ENCODE measurements at regions not wholly inside any gene's neighbourhood (a gene's known extent, or its start where the extent isn't known, plus 50 kb on each side); places are given as distances from the start of the nearest gene placed in this dataset.
A peak's percentile ranks its signal among the peaks of the same experiment; 100 is the strongest.

- BruUV-seq (replicated peaks) = no TSS peak
- peaks cover 2% of the 10 kb centered on the region for H3K27me3 Mint-ChIP-seq (ENCODE audit: insufficient read depth, unreplicated experiment)
- ChIA-PET POLR2A (no interaction called here), CTCF (no interaction called here)
- H3K4me3 Mint-ChIP-seq (ENCODE audit: unreplicated experiment) = no peak overlapping the region
- Histone ChIP-seq H3K36me3 (ENCODE audit: control insufficient read depth, insufficient read depth, low read length) (no peaks in the 10 kb centered on the region), H3K4me1 (no peaks in the 10 kb centered on the region), H3K27me3 (replicated peaks; ENCODE audit: control insufficient read depth, insufficient read depth, low read length) (no peaks in the 10 kb centered on the region), H3K9me3 (no peaks in the 10 kb centered on the region), H3K4me3 (ENCODE audit: low read depth, low read length) (no peak overlapping the region)
- H3K36me3 Mint-ChIP-seq (ENCODE audit: insufficient read depth, unreplicated experiment) = no peaks in the 10 kb centered on the region
- H3K4me1 Mint-ChIP-seq (ENCODE audit: low read depth, unreplicated experiment) = no peaks in the 10 kb centered on the region
- no peaks in the 10 kb centered on the region for H3K9me3 Mint-ChIP-seq (ENCODE audit: unreplicated experiment)
- no peak for DNase-seq
- TF ChIP-seq CTCF (IDR thresholded peaks at IDR 0.05; ENCODE audit: insufficient read depth in 1 of 2, low read depth in 1 of 2, low read length in 1 of 2, severe bottlenecking in 1 of 2, unreplicated experiment in 1 of 2) = no peak
- H3K27ac Mint-ChIP-seq (ENCODE audit: unreplicated experiment) = no peak overlapping the region
- intact Hi-C loops (cut with micrococcal nuclease; ENCODE audit: unreplicated experiment) = loop anchor here (10.0 kb wide), 2 partner anchors 129 to 641 kb away; no protein-coding TSS in a partner anchor
Observed at GRCh38 chr5:113804264-113804663, 290.8 kb downstream of the YTHDC2 start.

GRCh38 chr5:113804943-113805342, 291.4 kb downstream of the YTHDC2 start:
- no TSS peak for BruUV-seq (replicated peaks)
- no peak for TF ChIP-seq CTCF (IDR thresholded peaks at IDR 0.05; ENCODE audit: insufficient read depth in 1 of 2, low read depth in 1 of 2, low read length in 1 of 2, severe bottlenecking in 1 of 2, unreplicated experiment in 1 of 2)
- no peaks in the 10 kb centered on the region for H3K36me3 Mint-ChIP-seq (ENCODE audit: insufficient read depth, unreplicated experiment)
- Histone ChIP-seq H3K4me3 (ENCODE audit: low read depth, low read length) (no peak overlapping the region), H3K36me3 (ENCODE audit: control insufficient read depth, insufficient read depth, low read length) (no peaks in the 10 kb centered on the region), H3K27me3 (replicated peaks; ENCODE audit: control insufficient read depth, insufficient read depth, low read length) (no peaks in the 10 kb centered on the region), H3K9me3 (no peaks in the 10 kb centered on the region), H3K4me1 (no peaks in the 10 kb centered on the region)
- DNase-seq = no peak
- peaks cover 5% of the 10 kb centered on the region for H3K27me3 Mint-ChIP-seq (ENCODE audit: insufficient read depth, unreplicated experiment)
- intact Hi-C loops (cut with micrococcal nuclease; ENCODE audit: unreplicated experiment) = loop anchor here (5.0 to 10.0 kb wide), 3 partner anchors 130 to 640 kb away; no protein-coding TSS in a partner anchor
- no peak overlapping the region for H3K4me3 Mint-ChIP-seq (ENCODE audit: unreplicated experiment)
- POLR2A ChIA-PET = no interaction called here
- no peaks in the 10 kb centered on the region for H3K4me1 Mint-ChIP-seq (ENCODE audit: low read depth, unreplicated experiment)
- CTCF ChIA-PET = no interaction called here
- no peak overlapping the region for H3K27ac Mint-ChIP-seq (ENCODE audit: unreplicated experiment)
- no peaks in the 10 kb centered on the region for H3K9me3 Mint-ChIP-seq (ENCODE audit: unreplicated experiment)

DNA sequence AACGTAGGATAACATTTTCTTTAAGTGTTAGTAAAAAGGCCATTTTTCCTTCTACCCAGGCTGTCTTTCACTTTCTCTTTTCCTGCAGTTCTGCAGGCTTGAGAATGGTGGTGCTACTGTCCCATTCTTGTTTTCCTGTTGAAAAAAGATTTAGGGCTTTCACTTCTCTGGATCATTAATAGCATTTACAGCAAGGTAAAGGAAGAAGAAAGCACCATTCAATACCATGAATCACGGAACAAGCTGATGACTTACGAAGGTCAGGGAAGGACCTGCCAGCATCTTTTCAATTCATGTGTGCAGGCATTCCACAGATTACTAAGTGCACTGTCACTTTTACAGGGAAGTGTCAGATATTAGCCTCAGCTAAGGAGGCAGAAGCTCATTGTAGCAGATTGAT, 292.8 kb downstream of the YTHDC2 start:
- Mint-ChIP-seq H3K27ac (ENCODE audit: unreplicated experiment) (no peak overlapping the region), H3K36me3 (ENCODE audit: insufficient read depth, unreplicated experiment) (no peaks in the 10 kb centered on the region), H3K4me3 (ENCODE audit: unreplicated experiment) (no peak overlapping the region), H3K27me3 (ENCODE audit: insufficient read depth, unreplicated experiment) (peaks cover 3% of the 10 kb centered on the region), H3K9me3 (ENCODE audit: unreplicated experiment) (no peaks in the 10 kb centered on the region), H3K4me1 (ENCODE audit: low read depth, unreplicated experiment) (no peaks in the 10 kb centered on the region)
- Histone ChIP-seq H3K27me3 (replicated peaks; ENCODE audit: control insufficient read depth, insufficient read depth, low read length) (no peaks in the 10 kb centered on the region), H3K9me3 (no peaks in the 10 kb centered on the region), H3K4me3 (ENCODE audit: low read depth, low read length) (no peak overlapping the region), H3K36me3 (ENCODE audit: control insufficient read depth, insufficient read depth, low read length) (no peaks in the 10 kb centered on the region), H3K4me1 (no peaks in the 10 kb centered on the region)
- intact Hi-C loops (cut with micrococcal nuclease; ENCODE audit: unreplicated experiment) = loop anchor here (5.0 to 10.0 kb wide), 3 partner anchors 131 to 639 kb away; no protein-coding TSS in a partner anchor
- ChIA-PET POLR2A (no interaction called here), CTCF (no interaction called here)
- TF ChIP-seq CTCF (IDR thresholded peaks at IDR 0.05; ENCODE audit: insufficient read depth in 1 of 2, low read depth in 1 of 2, low read length in 1 of 2, severe bottlenecking in 1 of 2, unreplicated experiment in 1 of 2) = peak in 1 of 2 experiments; percentile 8
- DNase-seq = no peak
- BruUV-seq (replicated peaks) = no TSS peak
